ENCODE measurements at regions not wholly inside any gene's neighbourhood (a gene's known extent, or its start where the extent isn't known, plus 50 kb on each side); places are given as distances from the start of the nearest gene placed in this dataset.
"Not testable (repeated sequence)": the region's sequence is repeated elsewhere in the genome, so short reads cannot be mapped to it uniquely, and the experiment has no call there.

- TF ChIP-seq POLR2A (IDR thresholded peaks at IDR 0.05) (no peak), CTCF (IDR thresholded peaks at IDR 0.05) (no peak)
- intact Hi-C loops (cut with DNase I; ENCODE audit: low total_unique reads) = no loop called here
- DNase-seq (ENCODE audit: low spot score in 2 of 2) = no peak
- H3K4me3 ChIP-seq (ENCODE audit: low read depth, poor library complexity, severe bottlenecking) = no peak overlapping the region
These were observed 881.4 kb downstream of the DIPK2A start for GRCh38 chr3:144852999-144853398.

- 94 to 98% methylated on average over 9 of the region's 9 CpGs for WGBS, 2 donors
- DNase-seq (ENCODE audit: low spot score in 2 of 2); H3K4me3 ChIP-seq (ENCODE audit: low read depth, poor library complexity, severe bottlenecking); intact Hi-C loops (cut with DNase I; ENCODE audit: low total_unique reads): not testable (repeated sequence)
These were observed 882.4 kb downstream of the DIPK2A start for GRCh38 chr3:144854020-144854419.

GRCh38 chr3:144859161-144859560 lies 887.5 kb downstream of the DIPK2A start:
- intact Hi-C loops (cut with DNase I; ENCODE audit: low total_unique reads) = no loop called here
- 94 to 100% methylated on average over 3 of the region's 3 CpGs for WGBS, 2 donors
- DNase-seq (ENCODE audit: low spot score in 2 of 2) = no peak
- H3K4me3 ChIP-seq (ENCODE audit: low read depth, poor library complexity, severe bottlenecking) = no peak overlapping the region
- TF ChIP-seq POLR2A (IDR thresholded peaks at IDR 0.05) (no peak), CTCF (IDR thresholded peaks at IDR 0.05) (no peak)

- intact Hi-C loops (cut with DNase I; ENCODE audit: low total_unique reads) = no loop called here
- no peak for DNase-seq (ENCODE audit: low spot score in 2 of 2)
- TF ChIP-seq POLR2A (IDR thresholded peaks at IDR 0.05) = no peak
- TF ChIP-seq CTCF (IDR thresholded peaks at IDR 0.05) = no peak
- 42 to 43% methylated on average over 2 of the region's 2 CpGs for WGBS, 2 donors
- H3K4me3 ChIP-seq (ENCODE audit: low read depth, poor library complexity, severe bottlenecking) = no peak overlapping the region
These were observed 893.0 kb downstream of the DIPK2A start for GRCh38 chr3:144864646-144865045.

- no peak overlapping the region for H3K4me3 ChIP-seq (ENCODE audit: low read depth, poor library complexity, severe bottlenecking)
- intact Hi-C loops (cut with DNase I; ENCODE audit: low total_unique reads) = no loop called here
- no peak for TF ChIP-seq CTCF (IDR thresholded peaks at IDR 0.05)
- TF ChIP-seq POLR2A (IDR thresholded peaks at IDR 0.05) = no peak
- no peak for DNase-seq (ENCODE audit: low spot score in 2 of 2)
These were observed 894.3 kb downstream of the DIPK2A start for GRCh38 chr3:144865948-144866347.

- TF ChIP-seq CTCF (IDR thresholded peaks at IDR 0.05) (no peak), POLR2A (IDR thresholded peaks at IDR 0.05) (no peak)
- no peak for DNase-seq (ENCODE audit: low spot score in 2 of 2)
- intact Hi-C loops (cut with DNase I; ENCODE audit: low total_unique reads) = no loop called here
- WGBS, 2 donors = 22 to 23% methylated on average over 2 of the region's 2 CpGs
- H3K4me3 ChIP-seq (ENCODE audit: low read depth, poor library complexity, severe bottlenecking) = no peak overlapping the region
These were observed 894.9 kb downstream of the DIPK2A start for GRCh38 chr3:144866476-144866875.

Data from lower leg skin (tissue), 4 donors.